Mucosa of descending colon (tissue), 3 donors: ENCODE measurements at regions not wholly inside any gene's neighbourhood (a gene's known extent, or its start where the extent isn't known, plus 50 kb on each side); places are given as distances from the start of the nearest gene placed in this dataset.

ENCODE experiments used
- ATAC-seq: fragments of 200-7000 bp; cut with Tn5 transposase; one replicate; pipeline ENCODE4 v1.9.1; 2020; ENCODE audit warnings: mild to moderate bottlenecking, moderate library complexity
- DNase-seq, 3 donors: peaks; one replicate each; pipeline ENCODE4 v3.0.0-alpha.2; 2020
- H3K36me3 ChIP-seq: fragments of 200-600 bp; one replicate; pipeline ENCODE4 v1.8.0; 2021; ENCODE audit warnings: low read depth, mild to moderate bottlenecking
- H3K4me1 ChIP-seq: fragments of 200-600 bp; one replicate; pipeline ENCODE4 v1.8.0; 2021; ENCODE audit warnings: low read depth, mild to moderate bottlenecking
- H3K4me3 ChIP-seq: fragments of 200-600 bp; one replicate; pipeline ENCODE4 v1.8.0; 2021; ENCODE audit warnings: mild to moderate bottlenecking
- H3K9me3 ChIP-seq: fragments of 200-600 bp; one replicate; pipeline ENCODE4 v1.8.0; 2021; ENCODE audit warnings: mild to moderate bottlenecking
- CTCF ChIP-seq: fragments of 200-600 bp; IDR thresholded peaks from one replicate; pipeline ENCODE4 v1.8.0; 2022; ENCODE audit warnings: antibody characterized with exemption, mild to moderate bottlenecking
- intact Hi-C, 2 donors: fragments of 100-400 bp; cut with DNase I in 1 of 2; cut with micrococcal nuclease in 1 of 2; formaldehyde crosslinking; loops; one replicate each; pipeline versions ENCODE4 v1.11.0 to v1.11.1; 2022; cut with DNase I, micrococcal nuclease
- donor health status: DM: no; HTN: no; CAD: no; lungs with moderate emphysema.
- donor health status: DM: no; HTN: no; CAD: no.
- donor health status: DM: no; HTN: yes; CAD: no.

GRCh38 chr5:118009741-118010297 lies 978.5 kb downstream of the DTWD2 start:
- intact Hi-C loops = no loop called here
- ATAC-seq = no peak

GRCh38 chr5:118008779-118009178 lies 979.6 kb downstream of the DTWD2 start:
- H3K9me3 ChIP-seq = no peaks in the 10 kb centered on the region
- H3K4me1 ChIP-seq = no peaks in the 10 kb centered on the region
- TF ChIP-seq CTCF = no peak
- ATAC-seq (no peak), DNase-seq (no peak)
- H3K36me3 ChIP-seq = no peaks in the 10 kb centered on the region
- H3K4me3 ChIP-seq = no peak overlapping the region
- intact Hi-C loops = no loop called here

More at GRCh38 chr5:118009741-118010297, 978.5 kb downstream of the DTWD2 start:
- Histone ChIP-seq H3K9me3 (no peaks in the 10 kb centered on the region), H3K4me3 (no peak overlapping the region), H3K36me3 (no peaks in the 10 kb centered on the region), H3K4me1 (no peaks in the 10 kb centered on the region)
- TF ChIP-seq CTCF = no peak
- no peak for DNase-seq

- ATAC-seq = no peak
- no peaks in the 10 kb centered on the region for H3K4me1 ChIP-seq
These were observed 981.1 kb downstream of the DTWD2 start for GRCh38 chr5:118007262-118007661.

GRCh38 chr5:118006219-118006618 lies 982.1 kb downstream of the DTWD2 start:
- intact Hi-C loops = no loop called here
- no peaks in the 10 kb centered on the region for H3K9me3 ChIP-seq
- no peaks in the 10 kb centered on the region for H3K36me3 ChIP-seq
- H3K4me1 ChIP-seq = no peaks in the 10 kb centered on the region
- TF ChIP-seq CTCF = no peak
- DNase-seq (no peak), ATAC-seq (no peak)
- no peak overlapping the region for H3K4me3 ChIP-seq

More at GRCh38 chr5:118007262-118007661, 981.1 kb downstream of the DTWD2 start:
- intact Hi-C loops = no loop called here
- Histone ChIP-seq H3K36me3 (no peaks in the 10 kb centered on the region), H3K4me3 (no peak overlapping the region), H3K9me3 (no peaks in the 10 kb centered on the region)
- DNase-seq = no peak
- no peak for TF ChIP-seq CTCF

- ATAC-seq (no peak), DNase-seq (no peak)
- no peak for TF ChIP-seq CTCF
- Histone ChIP-seq H3K4me1 (no peaks in the 10 kb centered on the region), H3K36me3 (no peaks in the 10 kb centered on the region), H3K4me3 (no peak overlapping the region), H3K9me3 (no peaks in the 10 kb centered on the region)
- intact Hi-C loops = no loop called here
These were observed 988.3 kb downstream of the DTWD2 start for GRCh38 chr5:117999939-118000549.
